ENCODE measurements at regions not wholly inside any gene's neighbourhood (a gene's known extent, or its start where the extent isn't known, plus 50 kb on each side); places are given as distances from the start of the nearest gene placed in this dataset.

DNA sequence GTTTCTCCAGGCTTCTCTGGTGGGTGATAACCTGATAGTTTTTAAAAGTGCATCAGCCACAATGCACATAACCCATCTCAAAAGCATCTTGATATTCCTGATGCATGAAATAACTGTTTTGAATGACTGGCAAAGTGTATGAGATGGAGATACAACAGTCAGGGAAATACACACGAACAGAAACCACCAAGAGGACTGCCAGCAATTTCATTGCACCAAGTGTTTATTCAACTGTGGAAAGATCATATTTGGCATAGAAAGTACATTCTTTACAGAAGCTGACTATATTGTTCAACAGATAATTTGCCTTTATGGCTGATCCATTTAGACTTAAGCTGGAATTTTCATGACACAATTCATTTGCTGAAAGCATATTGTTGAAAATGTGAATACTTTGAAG lies 139.5 kb downstream of the SLIT2 start:
- H3K4me1 ChIP-seq, result no peaks in the 10 kb centered on the region
- TF ChIP-seq, protein P1, sequence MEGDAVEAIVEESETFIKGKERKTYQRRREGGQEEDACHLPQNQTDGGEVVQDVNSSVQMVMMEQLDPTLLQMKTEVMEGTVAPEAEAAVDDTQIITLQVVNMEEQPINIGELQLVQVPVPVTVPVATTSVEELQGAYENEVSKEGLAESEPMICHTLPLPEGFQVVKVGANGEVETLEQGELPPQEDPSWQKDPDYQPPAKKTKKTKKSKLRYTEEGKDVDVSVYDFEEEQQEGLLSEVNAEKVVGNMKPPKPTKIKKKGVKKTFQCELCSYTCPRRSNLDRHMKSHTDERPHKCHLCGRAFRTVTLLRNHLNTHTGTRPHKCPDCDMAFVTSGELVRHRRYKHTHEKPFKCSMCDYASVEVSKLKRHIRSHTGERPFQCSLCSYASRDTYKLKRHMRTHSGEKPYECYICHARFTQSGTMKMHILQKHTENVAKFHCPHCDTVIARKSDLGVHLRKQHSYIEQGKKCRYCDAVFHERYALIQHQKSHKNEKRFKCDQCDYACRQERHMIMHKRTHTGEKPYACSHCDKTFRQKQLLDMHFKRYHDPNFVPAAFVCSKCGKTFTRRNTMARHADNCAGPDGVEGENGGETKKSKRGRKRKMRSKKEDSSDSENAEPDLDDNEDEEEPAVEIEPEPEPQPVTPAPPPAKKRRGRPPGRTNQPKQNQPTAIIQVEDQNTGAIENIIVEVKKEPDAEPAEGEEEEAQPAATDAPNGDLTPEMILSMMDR (IDR thresholded peaks at IDR 0.05), result no peak
- no peak overlapping the region for H3K9ac ChIP-seq
- no peaks in the 10 kb centered on the region for H3K27me3 ChIP-seq (ENCODE audit: control insufficient read depth, insufficient read depth, low read length)
- no peak overlapping the region for H2AFZ ChIP-seq
- H3K9me3 ChIP-seq (ENCODE audit: control insufficient read depth, low read length), result no peaks in the 10 kb centered on the region
- H3K27ac ChIP-seq, result no peak overlapping the region
- no peaks in the 10 kb centered on the region for H3K36me3 ChIP-seq (ENCODE audit: control insufficient read depth, insufficient read depth, low read length)
- no peak overlapping the region for H3K4me2 ChIP-seq (ENCODE audit: low read length)
- no peaks in the 10 kb centered on the region for H3K79me2 ChIP-seq
- H3K4me3 ChIP-seq (ENCODE audit: low read depth, low read length), result no peak overlapping the region

DNA sequence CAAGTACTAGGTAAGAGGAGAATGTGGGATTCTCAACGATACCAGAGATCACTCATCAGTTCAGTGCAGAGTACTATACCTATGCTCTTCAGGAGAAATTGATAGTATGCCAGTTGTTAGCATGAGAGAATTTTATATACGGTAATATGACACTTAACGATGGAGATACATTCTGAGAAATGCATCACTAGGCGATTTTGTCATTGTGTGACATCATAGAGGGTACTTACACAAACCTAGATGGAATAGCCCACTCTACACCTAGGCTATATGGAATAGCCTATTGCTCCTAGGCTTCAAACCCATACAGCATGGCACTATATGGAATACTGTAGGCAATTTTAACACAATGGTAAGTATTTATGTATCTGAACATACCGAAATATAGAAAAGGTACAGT lies 140.2 kb downstream of the SLIT2 start:
- no peak overlapping the region for H3K27ac ChIP-seq
- no peak overlapping the region for H3K4me2 ChIP-seq (ENCODE audit: low read length)
- no peak overlapping the region for H2AFZ ChIP-seq
- no peak overlapping the region for H3K4me3 ChIP-seq (ENCODE audit: low read depth, low read length)
- no peaks in the 10 kb centered on the region for H3K4me1 ChIP-seq
- no peaks in the 10 kb centered on the region for H3K36me3 ChIP-seq (ENCODE audit: control insufficient read depth, insufficient read depth, low read length)
- no peaks in the 10 kb centered on the region for H3K79me2 ChIP-seq
- no peak overlapping the region for H3K9ac ChIP-seq
- H3K9me3 ChIP-seq (ENCODE audit: control insufficient read depth, low read length), result no peaks in the 10 kb centered on the region
- TF ChIP-seq, protein P1 (IDR thresholded peaks at IDR 0.05), result no peak
- no peaks in the 10 kb centered on the region for H3K27me3 ChIP-seq (ENCODE audit: control insufficient read depth, insufficient read depth, low read length)

DNA sequence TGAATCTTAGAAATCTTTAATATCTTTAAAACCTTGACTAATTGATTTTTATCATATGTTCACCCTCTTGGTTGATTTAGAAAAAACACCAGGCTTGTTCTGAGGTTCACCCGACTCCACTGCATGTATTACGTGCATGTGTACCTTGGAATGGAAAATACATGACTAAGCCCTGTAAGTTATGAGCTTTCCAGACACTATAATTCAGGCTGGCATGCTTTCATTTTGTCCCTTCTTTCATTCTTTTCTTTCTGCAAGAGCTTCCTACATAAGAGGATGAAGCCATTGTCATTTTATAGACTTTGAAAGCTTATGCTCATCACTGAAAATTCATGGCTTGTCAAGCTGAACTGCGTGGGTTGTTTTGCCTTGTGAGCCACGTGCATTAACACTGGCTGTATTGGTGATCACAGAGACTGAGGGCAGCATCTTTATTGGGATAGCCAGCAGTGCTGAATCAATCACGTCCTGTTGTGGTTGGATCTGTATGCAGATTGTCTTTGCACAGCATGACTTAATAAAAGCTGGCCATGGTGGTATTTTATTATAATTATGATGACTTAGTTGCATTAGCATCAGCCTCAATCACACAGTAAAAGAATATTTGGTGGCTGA lies 141.9 kb downstream of the SLIT2 start:
- Histone ChIP-seq H3K4me3 (ENCODE audit: low read depth, low read length) (no peak overlapping the region), H3K9ac (no peak overlapping the region), H3K27me3 (ENCODE audit: control insufficient read depth, insufficient read depth, low read length) (no peaks in the 10 kb centered on the region), H3K27ac (no peak overlapping the region), H3K4me2 (ENCODE audit: low read length) (no peak overlapping the region), H3K9me3 (ENCODE audit: control insufficient read depth, low read length) (no peaks in the 10 kb centered on the region), H3K79me2 (no peaks in the 10 kb centered on the region), H3K4me1 (no peaks in the 10 kb centered on the region), H2AFZ (no peak overlapping the region), H3K36me3 (ENCODE audit: control insufficient read depth, insufficient read depth, low read length) (no peaks in the 10 kb centered on the region)
- TF ChIP-seq, protein P1 (IDR thresholded peaks at IDR 0.05), result no peak

DNA sequence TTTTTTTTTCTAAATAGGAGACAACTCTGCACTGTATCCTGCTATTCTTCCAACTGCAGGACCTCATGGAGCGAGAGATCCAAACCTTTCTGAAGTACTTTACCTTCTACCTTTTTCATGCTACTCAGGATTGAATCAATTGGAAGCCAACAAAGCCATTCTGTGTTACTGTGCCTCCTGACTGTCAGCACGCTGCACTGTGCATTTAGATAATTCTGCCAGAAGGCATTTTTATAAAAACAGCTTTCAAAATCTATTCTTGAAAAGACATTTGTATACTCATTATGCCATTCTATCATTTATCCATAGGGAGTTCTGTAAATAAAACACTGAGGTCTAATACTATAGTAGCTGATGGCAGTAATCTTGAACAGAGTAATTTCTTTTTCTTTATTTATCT lies 142.8 kb downstream of the SLIT2 start:
- H3K79me2 ChIP-seq, result no peaks in the 10 kb centered on the region
- no peaks in the 10 kb centered on the region for H3K9me3 ChIP-seq (ENCODE audit: control insufficient read depth, low read length)
- no peak overlapping the region for H3K4me2 ChIP-seq (ENCODE audit: low read length)
- no peak overlapping the region for H3K9ac ChIP-seq
- H3K36me3 ChIP-seq (ENCODE audit: control insufficient read depth, insufficient read depth, low read length), result no peaks in the 10 kb centered on the region
- H3K4me1 ChIP-seq, result no peaks in the 10 kb centered on the region
- no peak overlapping the region for H3K27ac ChIP-seq
- TF ChIP-seq, protein P1 (IDR thresholded peaks at IDR 0.05), result no peak
- no peaks in the 10 kb centered on the region for H3K27me3 ChIP-seq (ENCODE audit: control insufficient read depth, insufficient read depth, low read length)
- H2AFZ ChIP-seq, result no peak overlapping the region
- no peak overlapping the region for H3K4me3 ChIP-seq (ENCODE audit: low read depth, low read length)

DNA sequence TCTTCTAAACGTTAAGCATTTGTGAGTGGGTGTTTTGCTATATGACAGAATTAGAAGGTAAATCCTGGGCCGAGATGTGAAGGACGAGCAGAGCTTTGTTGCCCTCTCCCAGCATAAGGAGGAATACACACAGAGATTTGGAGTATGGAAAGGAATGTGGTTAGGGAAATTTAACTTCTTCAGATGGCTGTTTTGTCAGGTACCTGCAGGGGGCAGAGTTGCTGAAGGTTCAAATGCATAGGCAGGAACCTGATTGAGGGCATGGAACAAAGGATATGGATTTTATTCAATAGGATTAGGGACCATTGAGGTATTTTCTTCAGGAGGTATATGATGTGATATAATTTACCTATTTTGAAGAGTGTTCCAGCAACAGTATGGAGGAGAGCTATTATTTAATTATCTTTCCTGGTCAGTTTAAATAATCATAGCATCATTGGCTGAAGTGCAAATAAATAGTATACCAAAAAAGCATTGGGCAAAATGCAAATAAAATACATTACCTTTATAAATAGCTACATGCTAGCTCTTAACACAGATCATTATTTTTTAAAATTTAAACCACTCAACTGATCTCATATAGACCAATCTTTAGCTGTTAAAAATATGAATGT lies 143.6 kb downstream of the SLIT2 start:
- TF ChIP-seq, protein P1 (IDR thresholded peaks at IDR 0.05), result peak; percentile 33
- no peak overlapping the region for H2AFZ ChIP-seq
- H3K27me3 ChIP-seq (ENCODE audit: control insufficient read depth, insufficient read depth, low read length), result no peaks in the 10 kb centered on the region
- H3K4me2 ChIP-seq (ENCODE audit: low read length), result no peak overlapping the region
- no peak overlapping the region for H3K9ac ChIP-seq
- no peaks in the 10 kb centered on the region for H3K79me2 ChIP-seq
- H3K9me3 ChIP-seq (ENCODE audit: control insufficient read depth, low read length), result no peaks in the 10 kb centered on the region
- no peak overlapping the region for H3K27ac ChIP-seq
- no peak overlapping the region for H3K4me3 ChIP-seq (ENCODE audit: low read depth, low read length)
- H3K4me1 ChIP-seq, result no peaks in the 10 kb centered on the region
- H3K36me3 ChIP-seq (ENCODE audit: control insufficient read depth, insufficient read depth, low read length), result no peaks in the 10 kb centered on the region

Data from parathyroid adenoma (tissue), 2 donors.